VCaP (cell line): ENCODE measurements at regions not wholly inside any gene's neighbourhood (a gene's known extent, or its start where the extent isn't known, plus 50 kb on each side); places are given as distances from the start of the nearest gene placed in this dataset.

Experiments
- H3K27ac ChIP-seq: fragments of 450-650 bp; 2 replicates; pipeline ENCODE4 v1.5.1; 2017
- TF ChIP-seq, protein P1 (sequence below): fragments of 450-650 bp; conservative IDR thresholded peaks from 2 replicates; pipeline ENCODE4 v1.5.1; 2017; ENCODE audit warnings: mild to moderate bottlenecking, moderate library complexity

DNA sequence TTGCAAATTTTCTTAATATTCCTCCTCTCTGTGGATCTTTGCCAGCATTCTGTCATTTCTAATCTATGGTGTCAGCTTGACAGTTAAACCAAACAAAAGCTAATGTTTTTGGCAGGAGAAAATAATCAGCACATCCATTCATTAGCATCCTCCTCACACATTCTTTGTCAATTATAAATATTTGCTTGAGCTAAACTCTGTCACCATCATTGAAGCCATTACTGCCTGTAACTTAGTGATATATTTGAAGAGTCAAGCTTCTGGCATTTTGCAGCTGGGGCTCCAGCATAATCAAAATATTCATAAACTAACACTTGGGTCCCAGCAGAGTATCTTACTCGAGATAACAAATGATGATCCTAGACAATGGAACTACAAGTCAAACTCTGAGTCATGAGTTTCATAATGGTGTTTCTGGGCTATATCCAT lies 126.1 kb downstream of the EIF4E start:
- H3K27ac ChIP-seq, result no peak overlapping the region
- TF ChIP-seq, protein P1, sequence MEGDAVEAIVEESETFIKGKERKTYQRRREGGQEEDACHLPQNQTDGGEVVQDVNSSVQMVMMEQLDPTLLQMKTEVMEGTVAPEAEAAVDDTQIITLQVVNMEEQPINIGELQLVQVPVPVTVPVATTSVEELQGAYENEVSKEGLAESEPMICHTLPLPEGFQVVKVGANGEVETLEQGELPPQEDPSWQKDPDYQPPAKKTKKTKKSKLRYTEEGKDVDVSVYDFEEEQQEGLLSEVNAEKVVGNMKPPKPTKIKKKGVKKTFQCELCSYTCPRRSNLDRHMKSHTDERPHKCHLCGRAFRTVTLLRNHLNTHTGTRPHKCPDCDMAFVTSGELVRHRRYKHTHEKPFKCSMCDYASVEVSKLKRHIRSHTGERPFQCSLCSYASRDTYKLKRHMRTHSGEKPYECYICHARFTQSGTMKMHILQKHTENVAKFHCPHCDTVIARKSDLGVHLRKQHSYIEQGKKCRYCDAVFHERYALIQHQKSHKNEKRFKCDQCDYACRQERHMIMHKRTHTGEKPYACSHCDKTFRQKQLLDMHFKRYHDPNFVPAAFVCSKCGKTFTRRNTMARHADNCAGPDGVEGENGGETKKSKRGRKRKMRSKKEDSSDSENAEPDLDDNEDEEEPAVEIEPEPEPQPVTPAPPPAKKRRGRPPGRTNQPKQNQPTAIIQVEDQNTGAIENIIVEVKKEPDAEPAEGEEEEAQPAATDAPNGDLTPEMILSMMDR, result no peak

DNA sequence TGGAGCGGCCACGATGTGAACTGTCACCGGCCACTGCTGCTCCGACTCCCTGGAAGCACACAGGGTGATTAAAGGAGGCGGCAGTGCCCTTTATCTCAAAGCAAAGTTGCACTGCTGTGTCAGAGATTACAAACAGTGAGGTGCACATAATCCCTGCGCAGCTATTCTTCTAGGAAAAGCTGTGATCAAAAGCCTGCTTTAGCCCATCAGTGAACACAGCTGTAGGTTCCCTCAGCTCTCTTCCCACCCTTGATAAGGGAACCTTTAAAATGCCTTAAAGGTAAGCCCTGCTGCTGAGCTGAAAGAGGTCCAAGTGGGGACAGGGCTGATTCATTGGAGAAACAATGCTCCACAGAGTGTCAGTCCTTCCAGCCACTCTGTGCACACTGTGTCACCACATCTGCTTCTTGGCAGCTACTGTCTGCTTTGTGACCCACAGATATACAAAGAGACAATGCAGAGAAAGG lies 127.6 kb downstream of the EIF4E start:
- H3K27ac ChIP-seq, result no peak overlapping the region
- TF ChIP-seq, protein P1, result no peak

DNA sequence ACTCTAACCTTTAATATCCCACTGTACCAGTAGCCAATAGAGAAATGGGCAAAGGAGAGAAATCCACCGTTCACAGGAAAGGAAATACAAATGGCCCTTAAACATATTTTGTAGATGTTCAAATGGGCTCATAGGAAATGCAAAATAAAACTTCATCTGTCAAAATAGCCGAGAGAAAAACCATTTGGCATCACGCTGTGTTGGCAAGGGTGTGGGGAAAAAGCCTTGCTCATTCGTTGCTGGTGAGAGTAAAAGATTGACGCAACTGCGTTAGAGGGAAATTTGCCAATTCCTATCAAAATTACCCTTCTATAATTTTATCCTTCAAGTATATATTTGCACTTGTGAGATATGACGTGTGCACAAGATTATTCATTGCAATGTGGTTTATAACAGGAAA lies 131.9 kb downstream of the EIF4E start:
- no peak overlapping the region for H3K27ac ChIP-seq
- TF ChIP-seq, protein P1, result no peak

DNA sequence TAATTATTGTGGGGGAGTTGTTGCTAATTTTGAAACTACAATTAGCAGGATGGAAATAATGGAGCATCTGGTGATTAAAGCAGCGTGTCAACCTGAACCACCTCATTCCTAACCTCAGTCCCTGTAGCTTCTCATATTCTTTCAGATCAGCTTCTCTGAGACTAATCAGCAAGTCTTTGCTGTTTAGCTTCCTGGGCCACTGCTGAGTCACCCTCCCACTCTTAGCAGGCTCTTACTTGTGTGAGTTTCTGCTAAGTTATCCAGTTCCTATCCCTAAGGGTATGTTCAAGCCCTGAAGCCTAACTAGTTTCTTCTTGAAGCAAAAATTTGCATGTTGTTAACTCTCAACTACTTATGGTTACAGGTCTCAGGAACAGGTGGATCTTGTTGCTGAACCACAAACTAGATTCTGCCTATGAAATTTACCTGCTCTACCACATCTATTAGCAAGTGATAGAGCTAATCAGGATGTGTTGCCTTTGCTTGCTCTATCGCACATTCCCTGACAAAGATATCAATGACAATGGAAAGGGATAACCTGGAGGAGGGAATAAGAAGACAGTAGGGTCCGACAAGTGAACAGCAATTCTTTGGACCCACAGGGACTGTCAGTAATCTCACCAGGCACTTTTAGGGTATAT lies 134.2 kb downstream of the EIF4E start:
- H3K27ac ChIP-seq, result no peak overlapping the region
- TF ChIP-seq, protein P1, result no peak

DNA sequence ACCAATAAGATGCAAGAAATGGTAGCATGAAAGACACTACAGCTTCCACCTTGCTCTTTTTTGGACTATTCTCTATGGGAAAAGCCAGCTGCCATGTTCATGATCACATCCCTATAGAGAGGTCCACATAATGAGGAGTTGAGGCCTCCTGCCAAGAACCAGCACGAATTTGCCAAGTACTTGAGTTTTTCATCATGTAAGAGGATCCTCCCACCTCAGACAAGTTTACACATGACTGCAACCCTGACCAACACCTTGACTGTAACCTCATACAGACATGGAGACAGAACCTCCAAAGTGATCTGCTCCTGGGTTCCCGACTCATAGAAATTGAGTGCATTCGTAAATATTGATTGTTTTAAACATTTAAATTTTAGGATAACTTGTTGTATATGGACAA lies 135.2 kb upstream of the TSPAN5 start:
- H3K27ac ChIP-seq, result no peak overlapping the region
- TF ChIP-seq, protein P1, result no peak

DNA sequence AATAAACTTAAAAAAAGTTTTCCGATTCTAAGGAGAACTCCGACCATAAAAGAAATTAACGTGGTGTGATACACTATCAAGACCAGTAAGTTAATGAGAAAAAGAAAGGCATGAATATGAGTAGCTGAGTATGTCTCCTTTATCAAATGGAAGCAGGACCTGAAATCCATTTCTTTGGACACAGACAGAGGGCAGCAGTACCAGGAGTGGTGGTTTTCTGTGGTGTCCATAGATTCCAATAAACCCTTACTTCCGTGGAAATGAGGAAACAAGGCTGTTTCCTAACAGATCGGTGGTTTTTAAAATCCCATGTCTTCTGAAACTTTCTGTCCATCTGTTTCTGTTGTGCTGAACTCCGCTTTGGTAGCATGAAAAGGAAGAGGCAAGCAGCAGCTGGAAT lies 128.5 kb upstream of the TSPAN5 start:
- H3K27ac ChIP-seq, result no peak overlapping the region
- TF ChIP-seq, protein P1, result no peak; the same call in 1 of the 2 replicates

DNA sequence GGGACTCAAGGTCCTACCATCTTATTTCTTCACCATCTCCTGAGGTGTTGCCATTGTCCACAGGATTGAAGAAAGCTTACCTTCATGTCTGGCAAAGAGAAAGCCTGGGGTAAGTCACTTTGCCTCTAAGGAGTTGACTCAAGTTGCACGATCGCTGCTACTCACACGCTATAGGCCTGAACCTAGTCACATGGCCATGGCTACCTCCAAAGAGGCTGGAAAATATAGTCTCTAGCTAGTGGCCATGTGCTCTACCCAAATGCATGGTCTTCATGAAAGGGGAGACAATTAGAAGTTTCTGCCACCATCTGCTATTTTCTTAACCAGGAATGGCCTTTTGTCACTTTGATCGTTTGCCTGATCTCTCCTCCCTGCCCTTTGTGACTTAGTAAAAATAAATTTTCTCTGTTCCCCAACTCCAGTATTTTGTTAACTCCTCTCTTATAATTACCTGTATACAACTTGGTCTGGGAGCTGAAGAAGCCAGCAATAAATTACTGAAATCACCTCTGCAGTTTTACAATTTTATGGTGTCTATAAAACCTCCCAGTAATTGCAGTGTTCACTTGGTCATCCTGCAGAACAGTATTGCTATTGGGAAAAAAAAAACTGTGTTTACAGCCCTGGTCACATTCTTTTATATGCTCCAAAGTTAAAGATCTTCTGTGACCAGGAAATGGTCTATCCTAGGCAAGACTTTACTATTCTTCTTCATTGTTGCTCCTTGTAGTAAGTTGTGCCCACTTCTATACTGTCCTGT lies 126.7 kb upstream of the TSPAN5 start:
- no peak overlapping the region; the same call in 1 of the 2 replicates for H3K27ac ChIP-seq
- TF ChIP-seq, protein P1, result no peak
